Endothelial cell of umbilical vein (primary cell): ENCODE measurements at regions not wholly inside any gene's neighbourhood (a gene's known extent, or its start where the extent isn't known, plus 50 kb on each side); places are given as distances from the start of the nearest gene placed in this dataset.

Experiments
- EZH2 ChIP-seq: IDR thresholded peaks from 2 replicates; pipeline ENCODE4 v1.6.1; 2012; ENCODE audit warnings: borderline replicate concordance, low read depth, mild to moderate bottlenecking, moderate library complexity, low read length, inconsistent platforms; ENCODE audit not compliant: severe bottlenecking
- GATA2 ChIP-seq: IDR thresholded peaks from 2 replicates; pipeline ENCODE4 v1.7.0; 2011; ENCODE audit warnings: low read depth, mild to moderate bottlenecking, moderate library complexity, mixed read lengths, low read length; ENCODE audit not compliant: insufficient read length, insufficient read depth
- JUN ChIP-seq: IDR thresholded peaks from 2 replicates; pipeline ENCODE4 v1.6.1; 2011; ENCODE audit warnings: borderline replicate concordance, low read depth; ENCODE audit not compliant: insufficient read length, insufficient read depth
- POLR2A ChIP-seq: IDR thresholded peaks from 2 replicates; pipeline ENCODE4 v1.6.1; 2012; ENCODE audit warnings: low read depth, mild to moderate bottlenecking, control low read depth, low read length
- POLR2AphosphoS5 ChIP-seq: IDR thresholded peaks from 2 replicates; pipeline ENCODE4 v1.6.1; 2012; ENCODE audit warnings: low read depth, mild to moderate bottlenecking, control low read depth, low read length, moderate library complexity; ENCODE audit not compliant: insufficient read depth
- TF ChIP-seq, protein P1 (sequence below), 2 donors: IDR thresholded peaks; 1 replicate in 1 of 2; 2 replicates in 1 of 2; pipeline ENCODE4 v1.5.1; 2011; ENCODE audit warnings: low read length in 2 of 2, mild to moderate bottlenecking in 2 of 2, moderate library complexity in 2 of 2, control low read depth in 1 of 2, inconsistent platforms in 1 of 2, low read depth in 1 of 2; ENCODE audit not compliant: insufficient read depth in 1 of 2; ENCODE audit errors: extremely low read depth in 1 of 2
- TF ChIP-seq, protein P2 (sequence below): IDR thresholded peaks from 2 replicates; pipeline ENCODE4 v1.6.1; 2011; ENCODE audit not compliant: insufficient read depth, insufficient read length

DNA sequence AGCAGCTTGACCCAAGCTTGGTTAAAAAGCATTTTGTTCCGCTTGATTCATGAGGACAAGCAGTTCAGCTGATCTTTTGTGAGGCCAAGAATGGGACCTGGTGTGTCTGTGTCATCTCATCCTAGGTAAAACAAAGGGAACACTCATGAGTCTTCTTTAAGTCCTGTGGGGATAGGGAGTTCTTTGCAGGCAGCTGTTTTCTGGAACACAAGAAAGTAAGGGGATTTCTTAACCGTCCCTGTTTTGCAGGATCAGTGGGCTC is 134.5 kb upstream of the TMTC4 start:
- TF ChIP-seq, protein P1, sequence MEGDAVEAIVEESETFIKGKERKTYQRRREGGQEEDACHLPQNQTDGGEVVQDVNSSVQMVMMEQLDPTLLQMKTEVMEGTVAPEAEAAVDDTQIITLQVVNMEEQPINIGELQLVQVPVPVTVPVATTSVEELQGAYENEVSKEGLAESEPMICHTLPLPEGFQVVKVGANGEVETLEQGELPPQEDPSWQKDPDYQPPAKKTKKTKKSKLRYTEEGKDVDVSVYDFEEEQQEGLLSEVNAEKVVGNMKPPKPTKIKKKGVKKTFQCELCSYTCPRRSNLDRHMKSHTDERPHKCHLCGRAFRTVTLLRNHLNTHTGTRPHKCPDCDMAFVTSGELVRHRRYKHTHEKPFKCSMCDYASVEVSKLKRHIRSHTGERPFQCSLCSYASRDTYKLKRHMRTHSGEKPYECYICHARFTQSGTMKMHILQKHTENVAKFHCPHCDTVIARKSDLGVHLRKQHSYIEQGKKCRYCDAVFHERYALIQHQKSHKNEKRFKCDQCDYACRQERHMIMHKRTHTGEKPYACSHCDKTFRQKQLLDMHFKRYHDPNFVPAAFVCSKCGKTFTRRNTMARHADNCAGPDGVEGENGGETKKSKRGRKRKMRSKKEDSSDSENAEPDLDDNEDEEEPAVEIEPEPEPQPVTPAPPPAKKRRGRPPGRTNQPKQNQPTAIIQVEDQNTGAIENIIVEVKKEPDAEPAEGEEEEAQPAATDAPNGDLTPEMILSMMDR (IDR thresholded peaks at IDR 0.05; ENCODE audit: extremely low read depth in 1 of 2, insufficient read depth in 1 of 2, low read depth in 1 of 2, low read length in 2 of 2) = no peak
- TF ChIP-seq POLR2A = no peak
- no peak for TF ChIP-seq POLR2AphosphoS5
- TF ChIP-seq EZH2 = no peak
- TF ChIP-seq, protein P2, sequence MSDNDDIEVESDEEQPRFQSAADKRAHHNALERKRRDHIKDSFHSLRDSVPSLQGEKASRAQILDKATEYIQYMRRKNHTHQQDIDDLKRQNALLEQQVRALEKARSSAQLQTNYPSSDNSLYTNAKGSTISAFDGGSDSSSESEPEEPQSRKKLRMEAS = no peak
- no peak for TF ChIP-seq GATA2
- TF ChIP-seq JUN = no peak
